Small intestine (tissue), 7 donors: ENCODE measurements at regions not wholly inside any gene's neighbourhood (a gene's known extent, or its start where the extent isn't known, plus 50 kb on each side); places are given as distances from the start of the nearest gene placed in this dataset.
"Not testable (repeated sequence)": the region's sequence is repeated elsewhere in the genome, so short reads cannot be mapped to it uniquely, and the experiment has no call there.

Source experiments
- DNase-seq, 2 donors: peaks; one replicate each; pipeline versions ENCODE4 v3.0.0 to v3.0.0-alpha.2; 2013
- FAIRE-seq: peaks from 2 replicates; lab custom pipeline; 2012; peaks lifted over from hg19 to GRCh38; lab: Jason Lieb, UNC
- H3K27ac ChIP-seq, 3 donors: one replicate each; pipeline ENCODE4 v1.5.1; 2013; ENCODE audit warnings: low read length in 2 of 3, mild to moderate bottlenecking in 2 of 3, control low read depth in 1 of 3, inconsistent platforms in 1 of 3, low read depth in 1 of 3, moderate library complexity in 1 of 3
- H3K27me3 ChIP-seq, 3 donors: one replicate each; pipeline ENCODE4 v1.6.1; 2013; ENCODE audit warnings: low read length in 3 of 3, inconsistent platforms in 1 of 3; ENCODE audit not compliant: control insufficient read depth in 3 of 3, insufficient read depth in 3 of 3
- H3K36me3 ChIP-seq, 3 donors: one replicate each; pipeline ENCODE4 v1.6.1; 2013; ENCODE audit warnings: low read length in 3 of 3, inconsistent platforms in 1 of 3, low read depth in 1 of 3, mild to moderate bottlenecking in 1 of 3, moderate library complexity in 1 of 3; ENCODE audit not compliant: control insufficient read depth in 3 of 3, insufficient read depth in 2 of 3
- H3K4me1 ChIP-seq, 3 donors: one replicate each; pipeline ENCODE4 v1.6.1; 2013; ENCODE audit warnings: low read length in 2 of 3, inconsistent platforms in 1 of 3, low read depth in 1 of 3, mild to moderate bottlenecking in 1 of 3, moderate library complexity in 1 of 3; ENCODE audit not compliant: control insufficient read depth in 3 of 3, insufficient read depth in 2 of 3
- H3K4me3 ChIP-seq, 3 donors: one replicate each; pipeline ENCODE4 v1.5.1; 2013; ENCODE audit warnings: low read length in 3 of 3, control low read depth in 1 of 3, inconsistent platforms in 1 of 3, low read depth in 1 of 3, mild to moderate bottlenecking in 1 of 3, moderate library complexity in 1 of 3
- H3K9me3 ChIP-seq, 2 donors: one replicate each; pipeline ENCODE4 v1.6.1; 2013; ENCODE audit warnings: low read depth in 1 of 2, low read length in 1 of 2; ENCODE audit not compliant: control insufficient read depth in 2 of 2, insufficient read depth in 1 of 2
- WGBS, 3 donors: extraction: QIAGEN DNeasy Blood & Tissue Kit; methylation state at CpG; one replicate each; pipeline ENCODE4 v1.1.7; 2013; 5-methylcytosine and 5-hydroxymethylcytosine counted together
- donor health status: healthy with polysubstance abuse.
- donor health status: control.
- donor health status: control.
- donor health status: Bipolar disorder and iron deficiency.
- donor health status: healthy.

DNA sequence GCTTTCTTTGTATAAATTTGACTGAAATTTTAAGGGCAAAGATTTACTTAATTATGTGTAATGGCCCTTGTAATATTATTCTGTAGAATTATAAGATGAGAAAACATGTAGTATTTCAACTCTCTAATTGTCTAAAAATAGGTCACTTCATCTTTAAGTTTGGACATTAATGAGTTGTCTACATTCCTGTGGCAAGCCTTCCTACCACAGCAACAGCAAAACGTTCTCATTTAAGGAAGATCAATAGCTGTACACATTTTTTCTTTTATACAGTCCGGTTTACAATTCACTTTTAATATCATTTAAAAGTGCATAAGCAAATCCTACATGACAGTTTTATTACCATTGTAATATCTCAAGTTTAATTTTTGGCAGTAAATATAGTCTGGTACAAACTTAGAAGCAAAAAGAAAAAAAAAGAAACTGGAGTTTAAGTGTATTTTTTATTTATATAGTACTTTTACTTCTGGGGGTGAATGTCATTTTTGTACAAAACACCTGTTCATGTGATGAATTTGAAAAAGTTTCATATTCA is 501.8 kb downstream of the ZPLD1 start:
- DNase-seq (no peak), FAIRE-seq (no peak)
- Histone ChIP-seq H3K4me3 (no peak overlapping the region), H3K4me1 (no peaks in the 10 kb centered on the region), H3K36me3 (no peaks in the 10 kb centered on the region), H3K9me3 (no peaks in the 10 kb centered on the region), H3K27me3 (no peaks in the 10 kb centered on the region), H3K27ac (no peak overlapping the region)
- WGBS, 3 donors: 14 to 28% (median 15%) methylated on average over 2 of the region's 2 CpGs

GRCh38 chr3:102941786-102942185 is 507.0 kb downstream of the ZPLD1 start:
- 37 to 58% (median 41%) methylated on average over 1 of the region's 1 CpG for WGBS, 3 donors
- H3K27ac ChIP-seq: no peak overlapping the region
- DNase-seq (no peak), FAIRE-seq (no peak)
- H3K36me3 ChIP-seq: no peaks in the 10 kb centered on the region
- no peaks in the 10 kb centered on the region for H3K27me3 ChIP-seq
- no peak overlapping the region for H3K4me3 ChIP-seq
- no peaks in the 10 kb centered on the region for H3K4me1 ChIP-seq
- H3K9me3 ChIP-seq: no peaks in the 10 kb centered on the region

DNA sequence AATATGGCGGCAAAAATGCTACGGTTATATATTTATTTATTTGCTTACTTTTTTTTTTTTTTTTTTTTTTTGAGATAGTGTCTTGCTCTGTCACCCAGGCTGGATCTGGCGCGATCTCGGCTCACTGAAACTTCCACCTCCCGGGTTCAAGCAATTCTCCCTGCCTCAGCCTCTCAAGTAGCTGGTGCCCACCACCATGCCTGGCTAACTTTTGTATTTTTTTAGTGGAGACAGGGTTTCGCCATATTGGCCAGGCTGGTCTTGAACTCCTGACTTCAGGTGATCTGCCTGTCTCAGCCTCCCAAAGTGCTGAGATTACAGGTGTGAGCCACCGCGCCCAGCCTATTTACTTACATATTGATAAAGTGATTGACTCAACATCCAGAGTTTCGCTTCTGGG is 511.6 kb downstream of the ZPLD1 start:
- not testable (repeated sequence) for H3K9me3 ChIP-seq, H3K27ac ChIP-seq, H3K4me1 ChIP-seq, H3K4me3 ChIP-seq, H3K36me3 ChIP-seq, DNase-seq, H3K27me3 ChIP-seq, FAIRE-seq
- 92 to 95% (median 93%) methylated on average over 10 of the region's 10 CpGs for WGBS, 3 donors

DNA sequence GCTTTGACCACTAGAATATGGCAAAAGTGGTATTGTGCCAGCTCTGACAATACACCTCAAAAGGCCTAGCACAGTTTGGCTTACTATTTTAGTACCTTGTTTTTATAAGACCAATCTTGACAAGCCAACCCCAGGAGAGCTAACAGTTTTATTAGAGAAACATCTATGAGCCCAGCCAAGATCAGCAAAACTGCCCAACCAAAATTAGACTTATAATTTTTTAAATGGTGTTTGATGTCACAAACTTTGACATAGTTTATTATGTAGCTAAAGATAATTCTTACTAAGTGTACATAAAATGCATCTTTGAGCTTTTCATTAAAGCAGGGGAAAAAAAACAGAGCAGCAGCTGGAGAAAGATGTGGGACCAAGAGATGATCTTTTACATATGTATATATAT is 537.5 kb downstream of the ZPLD1 start:
- DNase-seq: no peak
- Histone ChIP-seq H3K4me3 (no peak overlapping the region), H3K9me3 (peaks cover 0 to 8% of the 10 kb centered on the region in 2 donors), H3K27ac (no peak overlapping the region), H3K27me3 (no peaks in the 10 kb centered on the region), H3K36me3 (no peaks in the 10 kb centered on the region), H3K4me1 (no peaks in the 10 kb centered on the region)
- FAIRE-seq: no peak

DNA sequence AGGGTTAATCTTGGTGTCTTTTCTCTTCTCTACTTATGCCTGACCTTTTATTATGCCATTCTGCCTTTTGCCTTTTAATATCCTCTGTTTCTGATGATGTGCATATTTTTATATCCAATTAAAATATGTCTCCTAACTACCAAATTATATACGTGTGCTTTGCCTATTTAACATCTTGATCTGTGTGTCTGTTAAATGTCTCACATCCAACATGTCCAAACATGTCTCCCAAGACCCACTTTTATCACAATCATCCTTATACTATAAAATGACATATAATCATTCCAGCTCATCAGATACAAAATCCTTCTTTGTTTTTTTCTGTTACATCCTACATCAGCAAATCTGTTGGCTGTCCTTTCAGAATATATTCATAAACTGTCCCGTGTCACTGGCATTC is 539.5 kb downstream of the ZPLD1 start:
- Histone ChIP-seq H3K27me3 (no peaks in the 10 kb centered on the region), H3K9me3 (peaks cover 0 to 8% of the 10 kb centered on the region in 2 donors), H3K4me3 (no peak overlapping the region), H3K4me1 (no peaks in the 10 kb centered on the region), H3K36me3 (no peaks in the 10 kb centered on the region), H3K27ac (no peak overlapping the region)
- FAIRE-seq (no peak), DNase-seq (no peak)
- WGBS, 3 donors: 79 to 90% (median 80%) methylated on average over 2 of the region's 2 CpGs

- FAIRE-seq (no peak), DNase-seq (no peak)
- no peak overlapping the region for H3K27ac ChIP-seq
- peaks cover 0 to 8% of the 10 kb centered on the region in 2 donors for H3K9me3 ChIP-seq
- no peak overlapping the region for H3K4me3 ChIP-seq
- no peaks in the 10 kb centered on the region for H3K27me3 ChIP-seq
- no peaks in the 10 kb centered on the region for H3K4me1 ChIP-seq
- no peaks in the 10 kb centered on the region for H3K36me3 ChIP-seq
Measured at GRCh38 chr3:102979191-102979590, 544.4 kb downstream of the ZPLD1 start.

GRCh38 chr3:102979682-102980354 is 545.0 kb downstream of the ZPLD1 start:
- Histone ChIP-seq H3K4me1 (no peaks in the 10 kb centered on the region), H3K27ac (no peak overlapping the region), H3K27me3 (no peaks in the 10 kb centered on the region), H3K36me3 (no peaks in the 10 kb centered on the region), H3K9me3 (peaks cover 0 to 7% of the 10 kb centered on the region in 2 donors), H3K4me3 (no peak overlapping the region)
- 45 to 49% (median 46%) methylated on average over 4 of the region's 4 CpGs for WGBS, 3 donors
- DNase-seq: peak; percentile 4 to 6
- FAIRE-seq: no peak

DNA sequence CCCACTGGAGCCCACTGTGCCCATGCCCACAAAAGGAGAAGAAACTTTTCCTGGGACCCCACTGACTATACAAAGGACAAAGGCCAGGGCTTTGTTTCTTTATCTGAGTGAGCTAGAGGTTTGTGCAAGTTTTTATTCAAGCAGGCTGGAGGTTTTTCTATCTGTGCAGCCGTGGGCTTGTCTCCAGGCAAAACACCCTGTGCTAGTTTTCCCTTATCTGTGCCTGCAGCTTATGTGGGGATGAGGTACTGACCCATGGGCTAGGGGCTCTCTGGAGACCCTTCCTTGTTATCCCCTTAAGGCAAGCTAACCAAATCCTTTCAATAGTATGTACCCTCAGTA is 545.5 kb downstream of the ZPLD1 start:
- no peak for DNase-seq
- WGBS, 3 donors: 42 to 59% (median 47%) methylated on average over 1 of the region's 1 CpG
- no peak overlapping the region for H3K27ac ChIP-seq

More for the DNA sequence above, 545.5 kb downstream of the ZPLD1 start:
- no peaks in the 10 kb centered on the region for H3K4me1 ChIP-seq
- no peak overlapping the region for H3K4me3 ChIP-seq
- H3K36me3 ChIP-seq: no peaks in the 10 kb centered on the region
- no peaks in the 10 kb centered on the region for H3K27me3 ChIP-seq
- H3K9me3 ChIP-seq: peaks cover 0 to 2% of the 10 kb centered on the region in 2 donors
- no peak for FAIRE-seq
